ENCODE measurements at regions not wholly inside any gene's neighbourhood (a gene's known extent, or its start where the extent isn't known, plus 50 kb on each side); places are given as distances from the start of the nearest gene placed in this dataset.

DNA sequence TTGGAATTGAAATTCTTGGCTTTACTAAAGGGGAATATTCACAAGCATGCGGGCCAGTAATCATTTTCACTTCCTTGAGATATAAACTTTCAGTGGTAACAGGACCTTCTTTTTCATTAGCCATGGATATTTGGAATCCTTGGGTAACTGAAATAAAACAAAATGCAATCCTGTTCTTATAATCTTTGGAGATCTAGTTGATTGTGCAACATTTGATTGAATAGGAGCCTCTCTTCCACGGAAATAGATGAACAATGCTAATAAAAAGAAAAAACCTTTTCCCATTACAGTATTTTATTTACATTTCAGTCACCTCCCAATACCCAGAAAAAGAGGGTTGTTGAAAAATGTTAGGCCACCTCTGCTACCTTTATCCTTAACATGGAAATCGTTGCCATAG is 225.6 kb downstream of the MAP2K6 start:
- TF ChIP-seq ZNF383 (CRISPR knock-in tag; IDR thresholded peaks at IDR 0.05; ENCODE audit: borderline replicate concordance) = no peak
- no peak for TF ChIP-seq NFE2L1 (CRISPR knock-in tag; IDR thresholded peaks at IDR 0.05; ENCODE audit: borderline replicate concordance)
- TF ChIP-seq, protein P1, sequence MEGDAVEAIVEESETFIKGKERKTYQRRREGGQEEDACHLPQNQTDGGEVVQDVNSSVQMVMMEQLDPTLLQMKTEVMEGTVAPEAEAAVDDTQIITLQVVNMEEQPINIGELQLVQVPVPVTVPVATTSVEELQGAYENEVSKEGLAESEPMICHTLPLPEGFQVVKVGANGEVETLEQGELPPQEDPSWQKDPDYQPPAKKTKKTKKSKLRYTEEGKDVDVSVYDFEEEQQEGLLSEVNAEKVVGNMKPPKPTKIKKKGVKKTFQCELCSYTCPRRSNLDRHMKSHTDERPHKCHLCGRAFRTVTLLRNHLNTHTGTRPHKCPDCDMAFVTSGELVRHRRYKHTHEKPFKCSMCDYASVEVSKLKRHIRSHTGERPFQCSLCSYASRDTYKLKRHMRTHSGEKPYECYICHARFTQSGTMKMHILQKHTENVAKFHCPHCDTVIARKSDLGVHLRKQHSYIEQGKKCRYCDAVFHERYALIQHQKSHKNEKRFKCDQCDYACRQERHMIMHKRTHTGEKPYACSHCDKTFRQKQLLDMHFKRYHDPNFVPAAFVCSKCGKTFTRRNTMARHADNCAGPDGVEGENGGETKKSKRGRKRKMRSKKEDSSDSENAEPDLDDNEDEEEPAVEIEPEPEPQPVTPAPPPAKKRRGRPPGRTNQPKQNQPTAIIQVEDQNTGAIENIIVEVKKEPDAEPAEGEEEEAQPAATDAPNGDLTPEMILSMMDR (CRISPR knock-in tag; IDR thresholded peaks at IDR 0.05) = no peak
- no peak for TF ChIP-seq BRCA1 (CRISPR knock-in tag; IDR thresholded peaks at IDR 0.05)
- no peak for TF ChIP-seq JDP2 (CRISPR knock-in tag; IDR thresholded peaks at IDR 0.05; ENCODE audit: borderline replicate concordance)
- TF ChIP-seq, protein P2, sequence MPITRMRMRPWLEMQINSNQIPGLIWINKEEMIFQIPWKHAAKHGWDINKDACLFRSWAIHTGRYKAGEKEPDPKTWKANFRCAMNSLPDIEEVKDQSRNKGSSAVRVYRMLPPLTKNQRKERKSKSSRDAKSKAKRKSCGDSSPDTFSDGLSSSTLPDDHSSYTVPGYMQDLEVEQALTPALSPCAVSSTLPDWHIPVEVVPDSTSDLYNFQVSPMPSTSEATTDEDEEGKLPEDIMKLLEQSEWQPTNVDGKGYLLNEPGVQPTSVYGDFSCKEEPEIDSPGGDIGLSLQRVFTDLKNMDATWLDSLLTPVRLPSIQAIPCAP (CRISPR knock-in tag; IDR thresholded peaks at IDR 0.05; ENCODE audit: low read depth) = no peak
- TF ChIP-seq, protein P3, sequence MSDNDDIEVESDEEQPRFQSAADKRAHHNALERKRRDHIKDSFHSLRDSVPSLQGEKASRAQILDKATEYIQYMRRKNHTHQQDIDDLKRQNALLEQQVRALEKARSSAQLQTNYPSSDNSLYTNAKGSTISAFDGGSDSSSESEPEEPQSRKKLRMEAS (IDR thresholded peaks at IDR 0.05) = no peak
- TF ChIP-seq JUNB (CRISPR knock-in tag; IDR thresholded peaks at IDR 0.05; ENCODE audit: borderline replicate concordance) = no peak
- TF ChIP-seq, protein P4, sequence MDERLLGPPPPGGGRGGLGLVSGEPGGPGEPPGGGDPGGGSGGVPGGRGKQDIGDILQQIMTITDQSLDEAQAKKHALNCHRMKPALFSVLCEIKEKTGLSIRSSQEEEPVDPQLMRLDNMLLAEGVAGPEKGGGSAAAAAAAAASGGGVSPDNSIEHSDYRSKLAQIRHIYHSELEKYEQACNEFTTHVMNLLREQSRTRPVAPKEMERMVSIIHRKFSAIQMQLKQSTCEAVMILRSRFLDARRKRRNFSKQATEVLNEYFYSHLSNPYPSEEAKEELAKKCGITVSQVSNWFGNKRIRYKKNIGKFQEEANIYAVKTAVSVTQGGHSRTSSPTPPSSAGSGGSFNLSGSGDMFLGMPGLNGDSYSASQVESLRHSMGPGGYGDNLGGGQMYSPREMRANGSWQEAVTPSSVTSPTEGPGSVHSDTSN (CRISPR knock-in tag; IDR thresholded peaks at IDR 0.05) = no peak
- TF ChIP-seq, protein P5, sequence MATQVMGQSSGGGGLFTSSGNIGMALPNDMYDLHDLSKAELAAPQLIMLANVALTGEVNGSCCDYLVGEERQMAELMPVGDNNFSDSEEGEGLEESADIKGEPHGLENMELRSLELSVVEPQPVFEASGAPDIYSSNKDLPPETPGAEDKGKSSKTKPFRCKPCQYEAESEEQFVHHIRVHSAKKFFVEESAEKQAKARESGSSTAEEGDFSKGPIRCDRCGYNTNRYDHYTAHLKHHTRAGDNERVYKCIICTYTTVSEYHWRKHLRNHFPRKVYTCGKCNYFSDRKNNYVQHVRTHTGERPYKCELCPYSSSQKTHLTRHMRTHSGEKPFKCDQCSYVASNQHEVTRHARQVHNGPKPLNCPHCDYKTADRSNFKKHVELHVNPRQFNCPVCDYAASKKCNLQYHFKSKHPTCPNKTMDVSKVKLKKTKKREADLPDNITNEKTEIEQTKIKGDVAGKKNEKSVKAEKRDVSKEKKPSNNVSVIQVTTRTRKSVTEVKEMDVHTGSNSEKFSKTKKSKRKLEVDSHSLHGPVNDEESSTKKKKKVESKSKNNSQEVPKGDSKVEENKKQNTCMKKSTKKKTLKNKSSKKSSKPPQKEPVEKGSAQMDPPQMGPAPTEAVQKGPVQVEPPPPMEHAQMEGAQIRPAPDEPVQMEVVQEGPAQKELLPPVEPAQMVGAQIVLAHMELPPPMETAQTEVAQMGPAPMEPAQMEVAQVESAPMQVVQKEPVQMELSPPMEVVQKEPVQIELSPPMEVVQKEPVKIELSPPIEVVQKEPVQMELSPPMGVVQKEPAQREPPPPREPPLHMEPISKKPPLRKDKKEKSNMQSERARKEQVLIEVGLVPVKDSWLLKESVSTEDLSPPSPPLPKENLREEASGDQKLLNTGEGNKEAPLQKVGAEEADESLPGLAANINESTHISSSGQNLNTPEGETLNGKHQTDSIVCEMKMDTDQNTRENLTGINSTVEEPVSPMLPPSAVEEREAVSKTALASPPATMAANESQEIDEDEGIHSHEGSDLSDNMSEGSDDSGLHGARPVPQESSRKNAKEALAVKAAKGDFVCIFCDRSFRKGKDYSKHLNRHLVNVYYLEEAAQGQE (IDR thresholded peaks at IDR 0.05; ENCODE audit: borderline replicate concordance in 1 of 2, low read depth in 1 of 2, low read length in 2 of 2) = no peak
- TF ChIP-seq SALL2 (CRISPR knock-in tag; IDR thresholded peaks at IDR 0.05) = no peak
- TF ChIP-seq, protein P6, sequence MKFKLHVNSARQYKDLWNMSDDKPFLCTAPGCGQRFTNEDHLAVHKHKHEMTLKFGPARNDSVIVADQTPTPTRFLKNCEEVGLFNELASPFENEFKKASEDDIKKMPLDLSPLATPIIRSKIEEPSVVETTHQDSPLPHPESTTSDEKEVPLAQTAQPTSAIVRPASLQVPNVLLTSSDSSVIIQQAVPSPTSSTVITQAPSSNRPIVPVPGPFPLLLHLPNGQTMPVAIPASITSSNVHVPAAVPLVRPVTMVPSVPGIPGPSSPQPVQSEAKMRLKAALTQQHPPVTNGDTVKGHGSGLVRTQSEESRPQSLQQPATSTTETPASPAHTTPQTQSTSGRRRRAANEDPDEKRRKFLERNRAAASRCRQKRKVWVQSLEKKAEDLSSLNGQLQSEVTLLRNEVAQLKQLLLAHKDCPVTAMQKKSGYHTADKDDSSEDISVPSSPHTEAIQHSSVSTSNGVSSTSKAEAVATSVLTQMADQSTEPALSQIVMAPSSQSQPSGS (CRISPR knock-in tag; IDR thresholded peaks at IDR 0.05) = no peak

Data from HepG2 (cell line).